Nephron (organoid): ENCODE measurements at regions not wholly inside any gene's neighbourhood (a gene's known extent, or its start where the extent isn't known, plus 50 kb on each side); places are given as distances from the start of the nearest gene placed in this dataset.
"Not testable (repeated sequence)": the region's sequence is repeated elsewhere in the genome, so short reads cannot be mapped to it uniquely, and the experiment has no call there.

ENCODE experiments used
- H3K27ac Mint-ChIP-seq, 3 experiments: 2 replicates each; pipeline ENCODE4 v1.8.0; 2020; ENCODE audit warnings: mixed read lengths in 3 of 3, mild to moderate bottlenecking in 2 of 3, moderate library complexity in 1 of 3
- H3K27me3 Mint-ChIP-seq: 2 replicates; pipeline ENCODE4 v1.8.0; 2021; ENCODE audit warnings: low read depth, mild to moderate bottlenecking, moderate library complexity, mixed read lengths
- H3K36me3 Mint-ChIP-seq: 2 replicates; pipeline ENCODE4 v1.8.0; 2020; ENCODE audit warnings: low read depth, mixed read lengths
- H3K4me1 Mint-ChIP-seq: 2 replicates; pipeline ENCODE4 v1.8.0; 2020; ENCODE audit warnings: mixed read lengths
- H3K4me3 Mint-ChIP-seq, 3 experiments: 2 replicates each; pipeline ENCODE4 v1.8.0; 2020; ENCODE audit warnings: mild to moderate bottlenecking in 3 of 3, mixed read lengths in 3 of 3, moderate library complexity in 2 of 3
- H3K9me3 Mint-ChIP-seq: 2 replicates; pipeline ENCODE4 v1.8.0; 2020; ENCODE audit warnings: mixed read lengths
- TF ChIP-seq, protein P1 (sequence below), 3 experiments: fragments of 200-600 bp; sonication (generic); IDR thresholded peaks; one replicate each; pipeline ENCODE4 v1.5.0; 2021; ENCODE audit warnings: antibody characterized with exemption in 3 of 3; ENCODE audit not compliant: unreplicated experiment in 3 of 3

DNA sequence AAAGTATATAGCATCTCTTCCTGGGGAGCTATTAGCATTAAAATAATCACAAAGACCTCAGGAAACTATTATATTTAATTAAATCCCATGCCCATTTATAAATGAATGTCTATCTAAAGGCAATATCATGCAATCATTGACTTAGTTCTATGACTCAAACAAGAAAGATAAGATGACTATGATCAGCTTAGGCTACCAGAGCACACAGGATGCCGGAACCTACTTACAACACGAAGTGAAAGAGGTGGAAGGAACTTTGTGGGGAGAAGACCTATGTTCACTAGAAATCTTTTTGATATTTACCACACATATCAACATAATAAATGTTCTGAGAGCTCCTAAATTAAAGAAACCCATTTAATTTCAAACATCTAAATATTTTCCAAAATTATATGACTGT is 344.2 kb upstream of the CYLC2 start:
- Mint-ChIP-seq H3K9me3 (no peaks in the 10 kb centered on the region), H3K27ac (no peak overlapping the region), H3K27me3 (no peaks in the 10 kb centered on the region), H3K4me3 (no peak overlapping the region), H3K4me1 (no peaks in the 10 kb centered on the region), H3K36me3 (no peaks in the 10 kb centered on the region)
- TF ChIP-seq, protein P1, sequence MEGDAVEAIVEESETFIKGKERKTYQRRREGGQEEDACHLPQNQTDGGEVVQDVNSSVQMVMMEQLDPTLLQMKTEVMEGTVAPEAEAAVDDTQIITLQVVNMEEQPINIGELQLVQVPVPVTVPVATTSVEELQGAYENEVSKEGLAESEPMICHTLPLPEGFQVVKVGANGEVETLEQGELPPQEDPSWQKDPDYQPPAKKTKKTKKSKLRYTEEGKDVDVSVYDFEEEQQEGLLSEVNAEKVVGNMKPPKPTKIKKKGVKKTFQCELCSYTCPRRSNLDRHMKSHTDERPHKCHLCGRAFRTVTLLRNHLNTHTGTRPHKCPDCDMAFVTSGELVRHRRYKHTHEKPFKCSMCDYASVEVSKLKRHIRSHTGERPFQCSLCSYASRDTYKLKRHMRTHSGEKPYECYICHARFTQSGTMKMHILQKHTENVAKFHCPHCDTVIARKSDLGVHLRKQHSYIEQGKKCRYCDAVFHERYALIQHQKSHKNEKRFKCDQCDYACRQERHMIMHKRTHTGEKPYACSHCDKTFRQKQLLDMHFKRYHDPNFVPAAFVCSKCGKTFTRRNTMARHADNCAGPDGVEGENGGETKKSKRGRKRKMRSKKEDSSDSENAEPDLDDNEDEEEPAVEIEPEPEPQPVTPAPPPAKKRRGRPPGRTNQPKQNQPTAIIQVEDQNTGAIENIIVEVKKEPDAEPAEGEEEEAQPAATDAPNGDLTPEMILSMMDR (IDR thresholded peaks at IDR 0.05; ENCODE audit: unreplicated experiment in 3 of 3) = no peak

DNA sequence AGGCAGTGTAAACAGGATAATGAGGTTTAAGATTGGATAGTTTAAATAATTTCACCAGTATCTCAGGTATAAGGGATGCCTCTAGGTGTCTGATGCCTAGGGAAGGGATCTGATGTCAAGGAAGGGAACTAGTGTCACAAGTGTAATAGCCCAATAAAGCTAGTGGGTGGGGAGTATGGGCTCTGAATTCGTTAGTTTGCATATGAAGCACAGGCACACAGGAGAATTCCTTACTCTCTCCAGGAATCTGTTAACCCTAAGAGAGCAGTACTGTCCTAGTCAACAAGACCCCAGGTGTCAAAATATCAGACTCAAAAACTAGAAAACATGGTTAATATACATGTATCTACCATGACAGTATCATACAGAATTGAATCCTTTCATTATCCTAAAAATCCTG is 352.5 kb upstream of the CYLC2 start:
- Mint-ChIP-seq H3K27ac (no peak overlapping the region), H3K9me3 (no peaks in the 10 kb centered on the region), H3K36me3 (no peaks in the 10 kb centered on the region), H3K27me3 (no peaks in the 10 kb centered on the region), H3K4me1 (no peaks in the 10 kb centered on the region), H3K4me3 (no peak overlapping the region)
- TF ChIP-seq, protein P1 (IDR thresholded peaks at IDR 0.05; ENCODE audit: unreplicated experiment in 3 of 3) = no peak

- Mint-ChIP-seq H3K36me3 (no peaks in the 10 kb centered on the region), H3K27me3 (no peaks in the 10 kb centered on the region), H3K4me3 (no peak overlapping the region), H3K27ac (no peak overlapping the region), H3K9me3 (peaks cover 31% of the 10 kb centered on the region), H3K4me1 (no peaks in the 10 kb centered on the region)
- TF ChIP-seq, protein P1 (IDR thresholded peaks at IDR 0.05; ENCODE audit: unreplicated experiment in 3 of 3) = peak in 1 of 3 experiments; percentile 20
These were observed 363.6 kb upstream of the CYLC2 start for GRCh38 chr9:102631559-102631958.

GRCh38 chr9:102609461-102609860 is 385.7 kb upstream of the CYLC2 start:
- TF ChIP-seq, protein P1 (IDR thresholded peaks at IDR 0.05; ENCODE audit: unreplicated experiment in 3 of 3) = no peak
- Mint-ChIP-seq H3K27ac (no peak overlapping the region), H3K36me3 (no peaks in the 10 kb centered on the region), H3K4me1 (no peaks in the 10 kb centered on the region), H3K4me3 (no peak overlapping the region), H3K9me3 (peaks cover 9% of the 10 kb centered on the region), H3K27me3 (no peaks in the 10 kb centered on the region)

DNA sequence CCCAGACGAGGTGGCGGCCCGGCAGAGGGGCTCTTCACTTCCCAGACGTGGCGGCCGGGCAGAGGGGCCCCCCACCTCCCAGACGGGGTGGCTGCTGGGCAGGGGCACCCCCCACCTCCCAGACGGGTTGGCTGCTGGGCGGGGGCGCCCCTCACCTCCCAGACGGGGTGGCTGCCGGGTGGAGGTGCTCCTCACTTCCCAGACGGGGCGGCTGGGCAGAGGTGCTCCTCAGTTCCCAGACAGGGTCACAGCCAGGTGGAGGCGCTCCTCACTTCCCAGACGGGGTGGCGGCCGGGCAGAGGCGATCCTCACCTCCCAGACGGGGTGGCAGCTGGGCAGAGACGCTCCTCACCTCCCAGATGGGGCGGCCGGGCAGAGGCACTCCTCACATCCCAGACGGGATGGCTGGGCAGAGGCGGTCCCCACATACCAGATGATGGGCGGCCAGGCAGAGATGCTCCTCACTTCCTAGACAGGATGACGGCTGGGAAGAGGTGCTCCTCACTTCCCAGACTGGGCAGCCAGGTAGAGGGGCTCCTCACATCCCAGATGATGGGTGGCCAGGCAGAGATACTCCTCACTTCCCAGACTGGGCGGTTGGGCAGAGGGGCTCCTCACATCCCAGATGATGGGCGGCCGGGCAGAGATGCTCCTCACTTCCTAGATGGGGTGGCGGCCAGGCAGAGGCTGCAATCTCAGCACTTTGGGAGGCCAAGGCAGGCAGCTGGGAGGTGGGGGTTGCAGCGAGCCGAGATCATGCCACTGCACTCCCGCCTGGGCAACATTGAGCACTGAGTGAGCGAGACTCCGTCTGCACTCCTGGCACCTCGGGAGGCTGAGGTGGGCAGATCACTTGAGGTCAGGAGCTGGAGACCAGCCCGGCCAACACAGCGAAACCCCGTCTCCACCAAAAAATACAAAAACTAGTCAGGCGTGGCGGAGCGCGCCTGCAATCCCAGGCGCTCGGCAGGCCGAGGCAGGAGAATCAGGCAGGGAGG is 391.6 kb upstream of the CYLC2 start:
- not testable (repeated sequence) for H3K4me3 Mint-ChIP-seq, H3K4me1 Mint-ChIP-seq, H3K27ac Mint-ChIP-seq, H3K27me3 Mint-ChIP-seq, H3K36me3 Mint-ChIP-seq
- peaks cover 30% of the 10 kb centered on the region for H3K9me3 Mint-ChIP-seq

DNA sequence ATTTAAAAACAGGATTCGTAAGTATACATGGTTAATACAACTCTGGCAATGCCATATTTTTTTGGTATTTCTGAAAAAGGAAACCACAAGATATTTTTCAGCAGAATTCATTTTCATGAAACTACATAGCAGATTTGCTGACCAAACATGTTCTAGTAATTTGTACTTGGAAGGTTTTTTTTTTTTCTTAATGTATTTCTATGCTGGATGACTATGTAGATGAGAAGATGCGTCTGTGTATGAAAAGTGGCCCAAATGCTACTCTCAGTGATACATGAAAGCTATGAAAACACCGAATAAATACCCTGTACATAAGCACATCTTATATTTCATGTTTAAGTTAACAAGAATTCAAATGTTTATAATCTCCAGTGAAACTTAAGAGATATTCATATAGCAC is 400.9 kb upstream of the CYLC2 start:
- Mint-ChIP-seq H3K27ac (no peak overlapping the region), H3K36me3 (no peaks in the 10 kb centered on the region), H3K4me1 (no peaks in the 10 kb centered on the region), H3K4me3 (no peak overlapping the region), H3K9me3 (peaks cover 4% of the 10 kb centered on the region), H3K27me3 (no peaks in the 10 kb centered on the region)
- TF ChIP-seq, protein P1 (IDR thresholded peaks at IDR 0.05; ENCODE audit: unreplicated experiment in 3 of 3) = no peak
